ENCODE measurements at regions not wholly inside any gene's neighbourhood (a gene's known extent, or its start where the extent isn't known, plus 50 kb on each side); places are given as distances from the start of the nearest gene placed in this dataset.
"Not testable (repeated sequence)": the region's sequence is repeated elsewhere in the genome, so short reads cannot be mapped to it uniquely, and the experiment has no call there.

GRCh38 chr9:21533597-21533996 is 51.5 kb upstream of the IFNE start:
- peak in 1 of 2 experiments; percentile 3 for DNase-seq

GRCh38 chr9:21535396-21535795 is 53.3 kb upstream of the IFNE start:
- no peak for DNase-seq

- DNase-seq: no peak
Measured at GRCh38 chr9:21542787-21543186, 60.7 kb upstream of the IFNE start.

GRCh38 chr9:21543187-21543586 is 61.1 kb upstream of the IFNE start:
- no peak for DNase-seq

GRCh38 chr9:21543816-21544215 is 61.7 kb upstream of the IFNE start:
- not testable (repeated sequence) for DNase-seq

GRCh38 chr9:21546949-21547348 is 64.8 kb upstream of the IFNE start:
- no peak for DNase-seq

GRCh38 chr9:21549251-21549765 is 67.2 kb upstream of the IFNE start:
- no peak for DNase-seq

- no peak for DNase-seq
Measured at GRCh38 chr9:21549890-21550289, 67.8 kb upstream of the IFNE start.

GRCh38 chr9:21550392-21550791 is 68.3 kb upstream of the IFNE start:
- DNase-seq: no peak

GRCh38 chr9:21551401-21551800 is 69.3 kb upstream of the IFNE start:
- no peak for DNase-seq

GRCh38 chr9:21552244-21553170 is 70.4 kb upstream of the IFNE start:
- DNase-seq: no peak

- no peak for DNase-seq
Measured at GRCh38 chr9:21553441-21553840, 71.3 kb upstream of the IFNE start.

- DNase-seq: no peak
Measured at GRCh38 chr9:21554813-21555212, 72.7 kb upstream of the IFNE start.

GRCh38 chr9:21555911-21556310 is 73.8 kb upstream of the IFNE start:
- no peak for DNase-seq

- no peak for DNase-seq
Measured at GRCh38 chr9:21556581-21557427, 74.7 kb upstream of the IFNE start.

- DNase-seq: no peak
Measured at GRCh38 chr9:21557428-21557768, 75.3 kb upstream of the IFNE start.

- no peak for DNase-seq
Measured at GRCh38 chr9:21558079-21558478, 76.0 kb upstream of the IFNE start.

GRCh38 chr9:21558615-21559401 is 76.7 kb upstream of the IFNE start:
- DNase-seq: peak in 1 of 2 experiments; percentile 26

- DNase-seq: peak; percentile 33 to 38
Measured at GRCh38 chr9:21559402-21560280, 77.5 kb upstream of the IFNE start.

- DNase-seq: no peak
Measured at GRCh38 chr9:21560281-21560745, 78.2 kb upstream of the IFNE start.

GRCh38 chr9:21561502-21561901 is 79.4 kb upstream of the IFNE start:
- DNase-seq: no peak

- DNase-seq: no peak
Measured at GRCh38 chr9:21564175-21564574, 82.1 kb upstream of the IFNE start.
